ENCODE measurements at regions not wholly inside any gene's neighbourhood (a gene's known extent, or its start where the extent isn't known, plus 50 kb on each side); places are given as distances from the start of the nearest gene placed in this dataset.

DNA sequence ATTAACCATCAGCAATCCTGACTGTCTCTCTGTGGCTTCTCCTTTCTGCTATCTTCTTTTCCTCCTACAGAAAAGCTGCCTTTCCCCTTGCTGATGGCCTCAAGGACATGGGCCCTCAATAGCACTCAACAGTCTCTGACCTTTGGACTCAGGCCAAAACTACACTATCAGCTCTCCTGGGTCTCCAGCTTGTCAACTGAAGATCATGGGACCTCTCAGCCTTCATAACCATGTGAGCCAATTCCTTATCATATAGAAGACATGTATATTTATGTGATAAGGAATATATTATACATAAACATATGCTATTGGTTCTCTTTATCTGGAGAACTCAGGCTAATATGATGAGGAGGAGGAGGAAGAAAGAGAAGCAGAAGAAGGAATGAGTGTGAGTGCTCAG, 91.8 kb upstream of the GJB5 start:
- no peaks in the 10 kb centered on the region; the same call in 1 of the 2 replicates for H3K27me3 ChIP-seq (ENCODE audit: insufficient read depth, low read length)
- H3K9me2 ChIP-seq (ENCODE audit: low read depth, low read length): no peaks in the 10 kb centered on the region
- H3K4me2 ChIP-seq (ENCODE audit: low read length): no peak overlapping the region
- no peak overlapping the region for H3K27ac ChIP-seq (ENCODE audit: low read depth, low read length, poor library complexity, severe bottlenecking)
- no peak for TF ChIP-seq CTCF (IDR thresholded peaks at IDR 0.05; ENCODE audit: low read length)
- no peaks in the 10 kb centered on the region for H3K36me3 ChIP-seq (ENCODE audit: insufficient read depth, low read length)
- H3K9ac ChIP-seq (ENCODE audit: low read length): no peak overlapping the region
- no peak overlapping the region for H2AFZ ChIP-seq (ENCODE audit: low read length)
- no peaks in the 10 kb centered on the region for H3K9me3 ChIP-seq (ENCODE audit: low read length)
- no peaks in the 10 kb centered on the region for H3K4me1 ChIP-seq (ENCODE audit: insufficient read depth, low read length, severe bottlenecking)
- H3K4me3 ChIP-seq (ENCODE audit: low read depth, low read length, poor library complexity, severe bottlenecking): no peak overlapping the region
- H3F3A ChIP-seq (ENCODE audit: insufficient read depth, low read length): no peaks in the 10 kb centered on the region
- H4K20me1 ChIP-seq (ENCODE audit: insufficient read depth, low read length): no peaks in the 10 kb centered on the region
- H3K79me2 ChIP-seq (ENCODE audit: insufficient read depth, low read length): no peaks in the 10 kb centered on the region

GRCh38 chr1:34668063-34668462, 86.8 kb upstream of the GJB5 start:
- H3K27ac ChIP-seq (ENCODE audit: low read depth, low read length, poor library complexity, severe bottlenecking): no peak overlapping the region
- no peak overlapping the region for H3K4me2 ChIP-seq (ENCODE audit: low read length)
- no peak for TF ChIP-seq EZH2 (IDR thresholded peaks at IDR 0.05; ENCODE audit: borderline replicate concordance, low read length)
- TF ChIP-seq CTCF (IDR thresholded peaks at IDR 0.05; ENCODE audit: low read length): no peak
- no peaks in the 10 kb centered on the region for H4K20me1 ChIP-seq (ENCODE audit: insufficient read depth, low read length)
- H3K9me2 ChIP-seq (ENCODE audit: low read depth, low read length): no peaks in the 10 kb centered on the region
- no peaks in the 10 kb centered on the region for H3K27me3 ChIP-seq (ENCODE audit: insufficient read depth, low read length)
- H3K4me3 ChIP-seq (ENCODE audit: low read depth, low read length, poor library complexity, severe bottlenecking): no peak overlapping the region
- no peaks in the 10 kb centered on the region for H3K4me1 ChIP-seq (ENCODE audit: insufficient read depth, low read length, severe bottlenecking)
- H3K9me3 ChIP-seq (ENCODE audit: low read length): 0 out of 2 replicates have a peak, but pooled peaks cover 5% of the 10 kb centered on the region
- no peak overlapping the region for H3K9ac ChIP-seq (ENCODE audit: low read length)
- no peak overlapping the region for H2AFZ ChIP-seq (ENCODE audit: low read length)
- no peaks in the 10 kb centered on the region for H3K79me2 ChIP-seq (ENCODE audit: insufficient read depth, low read length)
- H3K36me3 ChIP-seq (ENCODE audit: insufficient read depth, low read length): no peaks in the 10 kb centered on the region
- no peaks in the 10 kb centered on the region for H3F3A ChIP-seq (ENCODE audit: insufficient read depth, low read length)

DNA sequence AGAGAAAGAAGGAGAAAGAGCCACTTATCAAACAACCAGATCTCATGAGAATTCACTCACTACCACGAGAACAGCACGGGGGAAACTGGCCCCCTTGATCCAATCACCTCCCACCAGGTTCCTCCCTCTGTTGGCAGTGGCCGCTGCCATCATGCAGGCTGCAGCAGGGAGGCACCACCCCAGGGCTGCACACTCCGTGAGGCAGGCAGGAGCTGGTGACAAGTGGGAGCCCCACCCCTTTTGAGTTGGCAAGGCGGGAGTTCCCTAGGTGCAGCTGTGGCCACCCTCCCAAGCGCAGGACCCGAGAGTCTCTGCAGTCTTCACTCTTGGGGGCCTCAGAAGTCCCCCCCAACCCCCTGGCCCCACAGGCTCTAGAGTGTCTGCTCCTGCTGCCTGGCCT, 83.9 kb upstream of the GJB5 start:
- Histone ChIP-seq H3K4me3 (ENCODE audit: low read depth, low read length, poor library complexity, severe bottlenecking) (no peak overlapping the region), H3K79me2 (ENCODE audit: insufficient read depth, low read length) (no peaks in the 10 kb centered on the region), H3K4me2 (ENCODE audit: low read length) (no peak overlapping the region), H3K36me3 (ENCODE audit: insufficient read depth, low read length) (no peaks in the 10 kb centered on the region), H3K4me1 (ENCODE audit: insufficient read depth, low read length, severe bottlenecking) (no peaks in the 10 kb centered on the region), H3K9me2 (ENCODE audit: low read depth, low read length) (no peaks in the 10 kb centered on the region), H3K9me3 (ENCODE audit: low read length) (0 out of 2 replicates have a peak, but pooled peaks cover 6% of the 10 kb centered on the region), H3F3A (ENCODE audit: insufficient read depth, low read length) (no peaks in the 10 kb centered on the region), H2AFZ (ENCODE audit: low read length) (no peak overlapping the region), H4K20me1 (ENCODE audit: insufficient read depth, low read length) (no peaks in the 10 kb centered on the region), H3K9ac (ENCODE audit: low read length) (no peak overlapping the region), H3K27ac (ENCODE audit: low read depth, low read length, poor library complexity, severe bottlenecking) (no peak overlapping the region), H3K27me3 (ENCODE audit: insufficient read depth, low read length) (no peaks in the 10 kb centered on the region)
- TF ChIP-seq CTCF (IDR thresholded peaks at IDR 0.05; ENCODE audit: low read length): no peak
- no peak for TF ChIP-seq EZH2 (IDR thresholded peaks at IDR 0.05; ENCODE audit: borderline replicate concordance, low read length)
